Progenitor cell of endocrine pancreas (in vitro differentiated cells): ENCODE measurements at regions not wholly inside any gene's neighbourhood (a gene's known extent, or its start where the extent isn't known, plus 50 kb on each side); places are given as distances from the start of the nearest gene placed in this dataset.

Experiments
- DNase-seq: peaks from one replicate; pipeline ENCODE4 v3.0.0; 2021; ENCODE audit warnings: low spot score; ENCODE audit not compliant: unreplicated experiment
- H3K27ac Mint-ChIP-seq: 2 replicates; pipeline ENCODE4 v1.8.0; 2021; ENCODE audit warnings: mild to moderate bottlenecking, moderate library complexity, mixed read lengths
- H3K27me3 Mint-ChIP-seq: 2 replicates; pipeline ENCODE4 v1.8.0; 2021; ENCODE audit warnings: mixed read lengths
- H3K36me3 Mint-ChIP-seq: 2 replicates; pipeline ENCODE4 v1.8.0; 2022; ENCODE audit warnings: mixed read lengths; ENCODE audit not compliant: insufficient read depth
- H3K4me1 Mint-ChIP-seq: 2 replicates; pipeline ENCODE4 v1.8.0; 2021; ENCODE audit warnings: low read depth, mixed read lengths
- H3K4me3 Mint-ChIP-seq: 2 replicates; pipeline ENCODE4 v1.8.0; 2021; ENCODE audit warnings: low read depth, mild to moderate bottlenecking, moderate library complexity, mixed read lengths
- H3K9me3 Mint-ChIP-seq: 2 replicates; pipeline ENCODE4 v1.8.0; 2021; ENCODE audit warnings: low read depth, mixed read lengths
- CTCF ChIP-seq: fragments of 200-600 bp; sonication (generic); IDR thresholded peaks from one replicate; pipeline ENCODE4 v1.5.0; 2021; ENCODE audit warnings: antibody characterized with exemption, mild to moderate bottlenecking; ENCODE audit not compliant: unreplicated experiment

- Mint-ChIP-seq H3K4me3 (no peak overlapping the region), H3K27me3 (peaks cover 18% of the 10 kb centered on the region), H3K36me3 (no peaks in the 10 kb centered on the region), H3K9me3 (peaks cover 2% of the 10 kb centered on the region), H3K27ac (no peak overlapping the region), H3K4me1 (peaks cover 12% of the 10 kb centered on the region)
- no peak for TF ChIP-seq CTCF
- DNase-seq: no peak
Observed at GRCh38 chr2:217681791-217682190, 321.0 kb downstream of the TNS1 start.

GRCh38 chr2:217680381-217680780 is 322.4 kb downstream of the TNS1 start:
- H3K4me3 Mint-ChIP-seq: no peak overlapping the region
- no peak for TF ChIP-seq CTCF
- H3K27me3 Mint-ChIP-seq: peaks cover 18% of the 10 kb centered on the region
- peaks cover 2% of the 10 kb centered on the region for H3K9me3 Mint-ChIP-seq
- no peak overlapping the region for H3K27ac Mint-ChIP-seq
- H3K4me1 Mint-ChIP-seq: peaks cover 8% of the 10 kb centered on the region
- no peak for DNase-seq
- no peaks in the 10 kb centered on the region for H3K36me3 Mint-ChIP-seq

- DNase-seq: no peak
- H3K9me3 Mint-ChIP-seq: no peaks in the 10 kb centered on the region
- no peaks in the 10 kb centered on the region for H3K4me1 Mint-ChIP-seq
- H3K27ac Mint-ChIP-seq: no peak overlapping the region
- no peaks in the 10 kb centered on the region for H3K27me3 Mint-ChIP-seq
- no peak for TF ChIP-seq CTCF
- H3K4me3 Mint-ChIP-seq: no peak overlapping the region
- H3K36me3 Mint-ChIP-seq: no peaks in the 10 kb centered on the region
Observed at GRCh38 chr2:217673627-217674026, 329.2 kb downstream of the TNS1 start.

GRCh38 chr2:217672472-217672871 is 330.3 kb downstream of the TNS1 start:
- DNase-seq: no peak
- H3K4me3 Mint-ChIP-seq: no peak overlapping the region
- H3K27ac Mint-ChIP-seq: no peak overlapping the region
- no peaks in the 10 kb centered on the region for H3K4me1 Mint-ChIP-seq
- peaks cover 3% of the 10 kb centered on the region for H3K27me3 Mint-ChIP-seq
- no peaks in the 10 kb centered on the region for H3K36me3 Mint-ChIP-seq
- no peaks in the 10 kb centered on the region for H3K9me3 Mint-ChIP-seq
- no peak for TF ChIP-seq CTCF

GRCh38 chr2:217671871-217672270 is 330.9 kb downstream of the TNS1 start:
- H3K4me3 Mint-ChIP-seq: no peak overlapping the region
- H3K4me1 Mint-ChIP-seq: no peaks in the 10 kb centered on the region
- no peak for TF ChIP-seq CTCF
- H3K9me3 Mint-ChIP-seq: no peaks in the 10 kb centered on the region
- H3K27me3 Mint-ChIP-seq: peaks cover 3% of the 10 kb centered on the region
- DNase-seq: no peak
- no peak overlapping the region for H3K27ac Mint-ChIP-seq
- H3K36me3 Mint-ChIP-seq: no peaks in the 10 kb centered on the region

GRCh38 chr2:217671075-217671474 is 331.7 kb downstream of the TNS1 start:
- no peak overlapping the region for H3K27ac Mint-ChIP-seq
- no peak for DNase-seq
- no peaks in the 10 kb centered on the region for H3K4me1 Mint-ChIP-seq
- no peak for TF ChIP-seq CTCF
- H3K9me3 Mint-ChIP-seq: no peaks in the 10 kb centered on the region
- peaks cover 3% of the 10 kb centered on the region for H3K27me3 Mint-ChIP-seq
- H3K36me3 Mint-ChIP-seq: no peaks in the 10 kb centered on the region
- H3K4me3 Mint-ChIP-seq: no peak overlapping the region
